GM19025 (cell line): ENCODE measurements at regions not wholly inside any gene's neighbourhood (a gene's known extent, or its start where the extent isn't known, plus 50 kb on each side); places are given as distances from the start of the nearest gene placed in this dataset.
"Not testable (repeated sequence)": the region's sequence is repeated elsewhere in the genome, so short reads cannot be mapped to it uniquely, and the experiment has no call there.

Experiments used
- ATAC-seq: cut with Tn5 transposase; IDR thresholded peaks from one replicate; pipeline ENCODE4 v1.9.1; 2021; ENCODE audit warnings: mild to moderate bottlenecking, low read depth, moderate library complexity; ENCODE audit not compliant: unreplicated experiment

DNA sequence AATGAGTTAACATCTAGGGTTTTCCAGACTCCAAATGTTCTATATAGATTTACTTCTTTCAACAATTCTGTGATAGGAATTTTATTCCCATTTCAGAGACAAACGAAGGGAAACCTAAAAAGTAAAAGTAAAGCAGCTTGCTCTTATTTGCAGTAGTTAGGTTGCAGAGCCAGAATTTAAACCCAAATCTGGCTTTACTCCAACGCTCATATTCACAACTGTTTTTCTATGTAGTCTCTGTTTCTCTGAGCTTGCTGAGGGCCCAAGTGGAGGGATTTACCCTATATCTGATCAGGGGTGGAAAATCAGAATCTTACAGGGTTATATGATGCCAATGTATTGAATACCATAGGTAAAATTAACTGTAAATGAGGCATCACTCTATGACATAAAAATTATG lies 599.1 kb upstream of the GRIA3 start:
- no peak for ATAC-seq

DNA sequence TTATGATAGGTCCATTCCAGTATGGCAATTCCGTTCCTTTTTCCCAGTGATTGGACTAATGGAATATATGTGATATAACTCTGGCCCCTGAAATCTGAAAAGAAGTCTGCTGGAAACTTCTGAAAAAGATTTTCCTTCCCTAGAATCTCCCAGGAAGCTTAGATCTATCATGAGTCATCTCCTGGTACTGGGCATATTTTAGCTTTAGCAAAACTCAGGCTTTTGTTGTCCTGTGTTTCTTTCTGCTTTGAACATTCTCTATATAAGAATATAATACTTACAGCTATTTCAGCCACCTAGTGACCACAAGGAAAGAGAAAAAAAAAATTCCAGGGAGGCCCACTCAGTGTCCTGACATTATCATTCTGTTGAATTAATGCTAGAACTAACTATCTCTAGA lies 597.2 kb upstream of the GRIA3 start:
- ATAC-seq: no peak

DNA sequence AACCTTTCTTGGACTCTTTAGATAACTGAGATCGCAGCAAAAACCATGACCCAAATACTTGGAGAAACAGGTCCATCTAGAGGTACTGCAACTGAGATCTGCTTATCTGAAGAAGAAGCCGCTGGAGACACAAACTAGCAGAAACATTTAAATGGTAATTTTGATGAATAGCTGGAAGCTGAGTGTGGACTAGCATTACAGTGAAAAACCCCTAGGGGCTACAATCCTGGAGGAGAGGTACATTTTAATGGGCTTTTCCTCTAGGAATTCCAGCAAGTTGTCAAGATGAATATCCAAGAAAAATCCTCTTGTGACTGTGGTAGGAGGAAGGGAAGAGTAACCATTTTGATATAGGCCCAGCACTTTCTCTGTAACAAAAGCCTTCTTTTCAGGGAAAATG lies 592.5 kb upstream of the GRIA3 start:
- ATAC-seq: no peak

DNA sequence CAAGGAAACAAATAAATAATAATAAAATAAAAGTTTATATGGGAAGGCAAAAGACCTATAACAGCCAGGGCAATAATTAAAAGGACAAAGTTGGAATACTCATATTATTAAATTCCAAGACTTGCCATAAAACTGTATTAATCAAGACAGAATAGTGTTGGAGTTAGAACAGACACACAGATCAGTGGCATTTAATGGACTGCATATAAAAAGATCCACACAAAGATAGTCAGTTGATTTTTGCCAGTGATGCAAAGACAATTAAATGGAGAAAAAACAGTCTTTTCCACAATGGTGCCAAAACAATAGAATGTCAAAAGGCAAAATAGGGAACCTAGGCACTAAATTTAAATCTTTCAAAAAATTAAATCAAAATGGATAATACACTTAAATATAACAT lies 587.1 kb upstream of the GRIA3 start:
- ATAC-seq: no peak

DNA sequence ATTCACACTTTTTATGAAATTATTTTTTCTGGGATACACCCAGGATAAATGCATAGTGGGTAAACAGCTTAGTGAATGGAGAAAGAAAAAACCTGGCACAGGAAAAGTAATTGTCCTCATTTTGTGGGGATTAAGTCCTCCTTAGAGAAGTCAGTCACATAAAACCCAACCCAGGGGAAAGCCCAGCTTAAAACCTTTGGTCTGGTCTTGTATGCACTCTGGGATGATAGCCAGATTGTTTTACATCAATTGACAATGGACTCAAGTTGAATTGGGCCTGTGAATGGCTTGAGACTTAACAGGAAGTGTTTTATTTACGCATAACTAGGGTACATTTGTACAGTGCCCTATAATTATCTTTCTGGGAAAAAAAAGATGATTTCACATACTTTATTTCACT lies 561.3 kb upstream of the GRIA3 start:
- ATAC-seq: no peak

DNA sequence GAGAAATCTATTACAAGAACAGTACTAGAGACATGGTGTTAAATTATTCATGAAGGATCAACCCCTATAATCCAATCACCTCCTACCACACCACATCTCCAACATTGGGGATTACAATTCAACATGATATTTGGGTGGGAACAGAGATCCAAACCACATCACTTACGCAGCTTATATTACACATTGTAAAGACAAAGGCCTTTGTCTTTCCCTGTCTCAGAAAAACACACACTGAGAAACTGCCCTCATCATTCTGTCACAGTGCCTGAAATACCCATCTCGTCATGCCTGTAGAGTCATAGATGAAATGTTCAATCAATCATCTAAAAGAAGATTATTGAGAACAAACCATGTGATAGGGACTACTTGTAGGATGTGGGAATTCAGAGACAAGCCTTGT lies 558.8 kb upstream of the GRIA3 start:
- no peak for ATAC-seq

DNA sequence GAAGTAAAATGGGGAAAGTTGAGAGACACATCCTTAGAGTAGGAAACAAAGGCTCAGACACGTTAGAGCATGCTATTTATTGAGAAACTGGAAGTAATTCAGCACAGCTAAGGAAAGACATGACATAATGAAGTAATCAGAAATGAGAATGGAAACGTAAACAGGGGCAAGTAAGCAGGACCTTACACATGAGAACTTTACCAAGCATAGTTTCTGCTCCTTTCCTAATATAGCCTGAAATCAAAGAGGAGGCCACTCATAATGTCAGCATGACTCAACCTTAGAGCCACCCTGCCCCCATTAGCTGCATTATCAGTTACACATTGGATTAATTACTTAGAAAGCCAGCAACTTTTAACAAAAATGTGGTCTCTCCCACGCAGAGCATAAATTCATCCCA lies 558.3 kb upstream of the GRIA3 start:
- ATAC-seq: no peak

DNA sequence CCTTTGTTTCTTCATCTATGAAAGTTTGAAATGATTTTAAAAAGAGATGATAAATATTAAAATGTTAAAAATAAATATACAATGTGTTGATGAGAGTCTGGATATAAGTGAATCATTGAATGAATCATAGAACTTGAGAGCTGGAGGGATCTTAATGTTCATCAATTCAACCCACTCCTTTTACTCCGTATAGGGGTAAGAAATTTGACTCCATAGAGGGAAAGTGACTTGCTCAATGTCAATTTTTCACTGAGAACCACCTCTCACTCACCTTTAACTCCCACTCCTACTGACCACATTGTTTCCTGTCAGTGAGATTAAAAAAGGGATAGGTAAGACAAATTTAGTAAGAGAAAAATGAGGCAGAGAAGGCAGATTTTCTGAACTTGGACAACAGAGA lies 557.2 kb upstream of the GRIA3 start:
- ATAC-seq: no peak

DNA sequence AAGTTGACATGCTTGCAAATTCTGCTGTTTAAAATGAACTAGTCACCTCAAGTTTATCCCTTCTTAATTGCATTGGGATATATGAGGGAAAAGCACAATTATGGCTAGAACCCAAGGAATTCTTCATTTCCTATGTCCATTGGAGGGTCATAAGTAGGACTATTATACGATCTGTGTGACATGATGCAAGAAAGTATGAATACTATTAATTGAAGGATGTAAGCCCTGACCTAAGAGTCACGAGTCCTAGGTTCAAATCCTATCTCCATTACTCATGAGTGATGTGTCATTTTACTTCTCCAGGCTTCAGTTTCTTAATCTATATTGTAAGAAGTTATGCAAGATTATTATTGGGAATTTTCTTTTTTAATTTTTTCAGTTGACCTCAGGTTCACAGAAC lies 542.9 kb upstream of the GRIA3 start:
- ATAC-seq: no peak

DNA sequence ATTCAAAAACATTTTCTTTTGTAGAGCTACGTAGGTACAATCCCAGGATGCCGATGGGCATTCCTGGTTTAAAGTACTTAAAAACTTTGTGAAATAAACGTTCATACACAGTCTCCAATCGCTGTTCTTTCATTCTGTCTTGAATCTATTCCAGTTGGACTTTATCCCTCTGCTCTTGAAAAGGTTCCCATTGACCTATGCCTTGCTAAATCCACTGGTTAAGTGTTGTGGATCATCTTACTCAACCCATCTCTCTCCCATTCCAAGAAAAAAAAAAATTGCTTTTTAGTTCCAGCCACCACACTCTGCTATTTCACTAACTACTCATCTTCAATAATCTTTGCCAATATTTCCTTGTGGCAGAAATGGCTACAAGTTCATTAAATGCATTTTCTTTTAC lies 542.3 kb upstream of the GRIA3 start:
- no peak for ATAC-seq

DNA sequence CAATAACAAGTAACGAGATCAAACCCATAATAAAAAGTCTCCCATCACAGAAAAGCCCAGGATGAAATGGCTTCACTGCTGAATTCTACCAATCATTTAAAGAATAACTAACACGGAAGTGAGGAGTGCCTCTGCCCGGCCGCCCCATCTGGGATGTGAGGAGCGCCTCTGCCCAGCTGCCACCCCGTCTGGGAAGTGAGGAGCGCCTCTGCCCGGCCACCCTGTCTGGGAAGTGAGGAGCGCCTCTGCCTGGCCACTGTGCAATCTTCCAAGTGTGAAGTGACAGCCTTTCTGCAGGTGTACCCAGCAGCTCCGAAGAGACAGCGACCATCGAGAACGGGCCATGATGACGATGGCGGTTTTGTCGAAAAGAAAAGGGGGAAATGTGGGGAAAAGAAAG lies 528.8 kb upstream of the GRIA3 start:
- ATAC-seq: not testable (repeated sequence)

DNA sequence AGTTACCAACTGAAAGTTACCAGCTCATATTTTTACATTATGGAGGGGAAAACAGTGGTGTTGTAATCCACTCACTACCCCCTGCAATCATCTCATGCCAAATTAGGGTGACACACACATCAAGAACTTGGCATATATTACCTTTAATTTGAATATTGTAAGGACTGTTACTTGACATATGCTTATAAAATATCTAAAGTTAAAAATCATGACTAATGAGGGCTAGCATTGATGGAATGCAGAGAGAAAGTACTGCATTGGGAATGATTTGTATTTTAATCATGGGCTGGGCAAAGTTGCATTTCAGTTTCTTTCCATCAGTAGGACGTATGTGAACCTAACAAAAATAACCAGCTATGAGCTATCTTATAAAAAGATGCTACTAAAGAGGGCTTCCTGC lies 517.5 kb upstream of the GRIA3 start:
- no peak for ATAC-seq

DNA sequence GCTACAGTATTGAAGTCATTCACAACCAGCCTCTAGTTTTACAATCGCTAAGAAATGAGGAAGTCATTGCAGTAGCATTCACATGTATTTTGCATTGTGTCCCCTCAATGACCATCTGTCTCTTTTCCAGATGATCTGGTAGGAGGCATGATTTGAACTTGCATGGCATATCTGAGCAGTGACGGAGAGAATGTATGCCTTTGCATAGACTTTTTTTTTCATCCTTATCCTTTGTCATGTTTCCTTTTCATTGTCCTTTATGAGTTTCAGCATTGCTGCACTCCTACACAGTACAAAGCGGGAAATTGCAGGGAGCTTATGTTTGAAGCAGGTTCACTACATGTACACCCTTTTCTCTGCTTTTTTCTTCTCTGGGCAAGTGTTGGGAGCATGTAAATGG lies 516.4 kb upstream of the GRIA3 start:
- no peak for ATAC-seq

DNA sequence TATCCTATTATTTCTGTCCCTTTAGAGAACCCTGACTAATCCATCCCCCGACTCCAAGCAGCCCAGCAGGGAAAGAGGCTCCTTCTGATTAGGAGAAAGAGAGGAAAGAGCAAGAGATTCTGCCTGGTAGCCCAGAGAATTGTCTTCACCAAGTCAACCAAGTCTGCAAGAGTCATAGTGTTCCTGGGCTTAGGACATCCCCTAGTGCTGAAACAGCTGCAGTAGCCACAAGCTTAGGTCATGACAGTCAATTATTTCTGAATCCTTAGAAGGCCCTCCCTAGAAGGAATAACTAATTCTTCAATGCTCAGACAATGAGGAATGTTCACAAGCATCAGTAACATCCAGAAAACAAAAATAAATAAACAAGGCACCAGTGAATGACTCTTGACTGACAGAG lies 480.3 kb upstream of the GRIA3 start:
- no peak for ATAC-seq

DNA sequence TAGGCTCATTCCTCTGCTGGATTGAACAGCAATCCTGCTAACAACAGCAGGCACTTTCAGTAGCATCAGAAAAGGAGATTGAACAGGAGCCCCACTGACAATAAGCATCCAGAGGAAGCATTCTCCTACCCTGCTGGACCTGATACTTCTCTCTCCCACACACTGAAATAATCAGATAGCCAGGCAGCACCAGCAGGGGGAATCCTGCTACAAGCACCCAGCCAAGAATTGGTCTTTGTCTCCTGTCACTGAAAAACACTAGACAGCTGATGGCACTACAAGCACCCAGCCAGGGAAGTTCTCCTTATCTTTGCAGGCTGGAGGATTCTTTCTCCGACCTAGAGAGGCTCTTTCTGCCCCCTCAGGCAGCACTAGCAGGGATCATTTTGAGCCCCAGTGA lies 444.3 kb upstream of the GRIA3 start:
- no peak for ATAC-seq

DNA sequence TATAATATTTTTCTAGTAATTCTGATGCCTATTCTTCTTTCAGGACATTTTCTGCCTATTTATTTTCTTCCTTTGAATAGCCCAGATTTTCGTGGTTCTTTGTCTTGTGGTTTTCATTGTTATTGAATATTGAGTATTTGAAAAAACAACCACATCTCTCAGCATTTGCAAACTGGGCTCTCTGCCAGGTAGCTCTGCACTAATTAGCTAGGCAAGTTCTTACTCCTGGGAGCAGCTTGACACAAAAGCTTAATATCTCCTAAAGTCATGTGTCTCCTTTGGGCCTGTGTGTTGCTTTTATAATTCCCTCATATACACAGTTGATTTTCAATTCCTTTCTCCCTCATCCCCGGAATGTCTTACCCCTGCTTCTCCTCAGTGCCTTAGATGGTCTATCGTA lies 413.5 kb upstream of the GRIA3 start:
- ATAC-seq: no peak

DNA sequence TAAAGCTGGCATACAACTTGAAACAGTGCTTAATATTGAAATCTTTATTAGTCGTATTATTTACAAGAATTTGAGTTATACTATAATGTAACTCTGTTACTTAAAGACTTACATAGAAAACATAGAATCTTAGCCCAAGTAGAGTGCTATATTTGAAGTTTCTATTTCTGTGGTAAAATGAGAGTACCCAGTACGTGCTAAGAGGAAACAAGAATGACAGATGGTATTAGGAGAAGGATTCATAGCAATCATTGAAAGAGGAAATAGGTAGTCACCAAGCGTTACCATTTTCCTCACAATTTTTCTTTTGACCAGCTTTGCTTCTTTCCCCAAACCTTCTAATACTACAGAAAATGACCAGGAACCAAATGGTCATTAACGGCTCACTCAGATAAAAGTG lies 412.1 kb upstream of the GRIA3 start:
- no peak for ATAC-seq

DNA sequence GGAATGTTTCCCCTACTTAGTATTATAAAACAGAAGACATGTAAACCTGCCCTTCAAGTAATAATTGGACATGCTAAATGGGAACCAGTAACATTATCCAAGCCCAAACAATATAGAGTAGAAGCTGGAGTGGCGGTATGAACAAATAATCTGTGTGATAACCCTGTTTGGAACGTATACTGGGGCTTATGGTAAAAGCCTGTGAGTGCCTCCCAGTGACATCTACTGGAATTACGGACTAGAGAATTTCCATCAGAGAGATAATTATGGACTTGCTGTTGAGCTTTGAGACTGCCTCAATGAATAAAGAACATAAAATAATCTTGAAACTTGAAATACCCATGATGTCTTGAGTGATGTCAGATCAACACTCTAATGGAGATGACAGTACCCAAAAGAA lies 406.3 kb upstream of the GRIA3 start:
- no peak for ATAC-seq

DNA sequence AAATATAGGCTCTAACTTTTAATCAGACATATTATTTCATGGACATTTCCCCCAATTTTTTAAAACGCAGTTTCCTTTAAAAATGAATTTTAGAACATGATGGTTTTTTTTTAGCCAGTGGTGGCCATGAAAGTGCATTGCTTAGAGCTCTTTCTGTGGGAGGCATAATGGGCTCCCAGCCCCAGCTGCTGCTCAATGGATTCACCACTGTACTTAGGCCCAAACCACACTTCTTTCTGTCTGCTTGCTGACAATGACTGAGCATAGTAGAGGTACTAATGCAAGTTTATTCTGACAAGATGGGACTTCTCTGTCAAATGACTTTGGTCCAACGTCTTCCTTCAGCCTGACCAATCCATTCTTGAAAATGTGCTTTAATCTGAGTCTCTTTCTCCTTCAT lies 400.2 kb upstream of the GRIA3 start:
- ATAC-seq: no peak

DNA sequence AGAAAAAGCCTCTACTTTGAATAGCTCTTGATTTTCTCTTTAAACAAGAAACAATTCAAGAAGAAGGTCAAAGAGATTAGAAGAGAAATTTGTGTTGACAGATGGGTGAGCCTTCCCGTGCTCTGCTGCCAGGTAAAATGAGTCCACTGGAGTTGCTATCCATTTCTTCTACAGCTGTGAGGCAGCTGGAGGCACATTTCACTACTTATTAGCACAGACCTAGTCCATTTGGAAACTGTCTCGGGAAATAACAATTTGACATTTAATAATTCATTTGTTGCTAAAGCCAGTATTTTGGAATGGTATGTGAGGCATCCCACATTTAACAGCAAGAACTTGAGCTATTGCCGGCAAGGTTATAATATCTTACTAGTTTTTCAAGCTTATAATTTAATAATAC lies 396.8 kb upstream of the GRIA3 start:
- no peak for ATAC-seq

DNA sequence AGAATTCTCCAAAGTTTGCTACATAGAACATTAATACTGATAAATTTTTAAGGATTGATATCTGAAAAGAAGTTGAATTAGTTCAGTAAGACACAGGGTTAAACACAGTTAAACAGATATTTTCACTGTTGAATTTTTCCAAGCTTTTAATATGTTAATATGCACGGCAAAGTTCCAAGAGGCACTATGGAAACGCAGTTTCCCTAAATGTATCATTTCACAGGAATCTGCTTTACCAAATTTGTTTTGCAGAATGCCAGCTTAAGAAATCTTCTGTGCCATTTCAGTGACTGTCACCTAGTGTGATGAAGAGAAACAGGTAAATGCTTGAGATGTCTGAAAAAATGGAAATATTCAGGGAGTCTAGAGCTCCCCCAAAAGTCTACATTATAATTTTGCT lies 395.9 kb upstream of the GRIA3 start:
- no peak for ATAC-seq

DNA sequence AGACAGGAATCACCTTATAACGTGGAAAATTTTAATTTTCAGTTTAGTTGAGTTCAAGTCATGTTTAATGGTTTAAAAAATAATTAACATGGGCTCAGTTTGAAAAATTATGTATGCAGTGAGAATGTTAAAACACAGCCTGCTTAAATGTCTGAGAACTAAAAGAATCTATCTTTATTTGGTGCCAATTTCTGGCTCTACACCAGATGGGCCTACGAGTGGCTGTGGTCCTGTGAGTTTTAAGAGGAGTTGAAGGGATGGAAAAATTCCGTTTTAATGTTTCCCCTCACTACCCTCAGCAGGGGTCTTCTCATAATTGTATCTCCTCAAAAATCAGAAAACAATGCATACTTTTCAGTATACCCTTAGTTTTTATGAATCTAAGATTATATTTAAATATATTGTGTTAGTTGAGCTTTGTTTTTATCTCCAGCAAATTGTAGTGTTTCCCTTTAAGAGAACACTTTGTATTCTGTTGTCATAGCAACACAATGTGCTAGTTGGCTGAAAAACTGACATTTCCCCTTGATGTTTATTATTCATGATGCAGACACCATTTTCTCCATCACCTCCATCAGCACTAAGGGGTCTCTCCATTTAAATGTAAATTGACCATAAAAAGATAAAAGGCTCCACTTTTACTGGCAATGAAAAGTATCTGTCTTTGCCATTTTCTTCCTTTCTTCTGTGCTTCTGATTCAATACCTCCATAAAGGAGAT lies 393.5 kb upstream of the GRIA3 start:
- no peak for ATAC-seq

DNA sequence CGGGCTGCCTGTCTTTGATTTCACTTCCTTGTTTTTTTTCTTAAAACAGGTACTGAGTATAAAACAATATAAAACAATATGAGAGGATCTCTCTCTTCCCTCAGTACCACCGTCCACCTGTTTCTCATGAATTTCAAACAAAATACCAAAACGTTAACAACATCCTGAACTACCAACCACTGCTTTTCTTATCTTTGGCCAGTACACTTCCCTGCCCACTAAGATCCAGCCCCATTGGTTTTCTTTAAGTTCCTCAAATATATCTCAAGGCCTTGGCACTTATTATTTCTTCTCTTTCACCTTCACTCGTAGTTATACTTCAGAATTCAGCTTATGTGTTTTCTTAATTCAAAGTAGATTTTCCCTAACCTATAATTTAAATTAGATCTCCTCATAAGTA lies 370.2 kb upstream of the GRIA3 start:
- ATAC-seq: no peak
